Suprapubic skin (tissue), 4 donors: ENCODE measurements at regions not wholly inside any gene's neighbourhood (a gene's known extent, or its start where the extent isn't known, plus 50 kb on each side); places are given as distances from the start of the nearest gene placed in this dataset.
"Not testable (repeated sequence)": the region's sequence is repeated elsewhere in the genome, so short reads cannot be mapped to it uniquely, and the experiment has no call there.

Experiments
- DNase-seq, 2 donors: peaks; one replicate each; pipeline ENCODE4 v3.0.0-alpha.2; 2019; ENCODE audit warnings: low spot score in 2 of 2
- H3K27ac ChIP-seq: fragments of 200-600 bp; sonication (generic); one replicate; pipeline ENCODE4 v1.5.1; 2019
- H3K27me3 ChIP-seq: fragments of 200-600 bp; sonication (generic); one replicate; pipeline ENCODE4 v1.5.1; 2019
- H3K36me3 ChIP-seq: fragments of 200-600 bp; sonication (generic); one replicate; pipeline ENCODE4 v1.5.1; 2019
- H3K4me1 ChIP-seq: fragments of 200-600 bp; sonication (generic); one replicate; pipeline ENCODE4 v1.5.1; 2019
- H3K4me3 ChIP-seq: fragments of 200-600 bp; sonication (generic); one replicate; pipeline ENCODE4 v1.5.1; 2019; ENCODE audit warnings: mild to moderate bottlenecking
- H3K9me3 ChIP-seq: fragments of 200-600 bp; sonication (generic); one replicate; pipeline ENCODE4 v1.5.1; 2019
- EP300 ChIP-seq: sonication (generic); formaldehyde crosslinking; IDR thresholded peaks from one replicate; pipeline ENCODE4 v1.6.1; 2017; ENCODE audit warnings: antibody characterized with exemption
- POLR2A ChIP-seq, 2 donors: fragments of 450-650 bp; IDR thresholded peaks; one replicate each; pipeline ENCODE4 v1.6.1; 2017; ENCODE audit warnings: antibody characterized with exemption in 2 of 2, mild to moderate bottlenecking in 2 of 2, moderate library complexity in 2 of 2
- POLR2AphosphoS5 ChIP-seq, 3 donors: sonication (generic); formaldehyde crosslinking; IDR thresholded peaks; one replicate each; pipeline ENCODE4 v1.6.1; 2017; ENCODE audit warnings: antibody characterized with exemption in 3 of 3
- WGBS: methylation state at CpG from one replicate; pipeline ENCODE4 v1.1.5; 2018; 5-methylcytosine and 5-hydroxymethylcytosine counted together
- TF ChIP-seq, protein P1 (sequence below), 2 donors: fragments of 200-600 bp in 1 of 2; fragments of 450-650 bp in 1 of 2; sonication (generic) in 1 of 2; IDR thresholded peaks; one replicate each; pipeline ENCODE4 v1.5.1; 2016 to 2019; ENCODE audit warnings: antibody characterized with exemption in 2 of 2, mild to moderate bottlenecking in 1 of 2, moderate library complexity in 1 of 2

DNA sequence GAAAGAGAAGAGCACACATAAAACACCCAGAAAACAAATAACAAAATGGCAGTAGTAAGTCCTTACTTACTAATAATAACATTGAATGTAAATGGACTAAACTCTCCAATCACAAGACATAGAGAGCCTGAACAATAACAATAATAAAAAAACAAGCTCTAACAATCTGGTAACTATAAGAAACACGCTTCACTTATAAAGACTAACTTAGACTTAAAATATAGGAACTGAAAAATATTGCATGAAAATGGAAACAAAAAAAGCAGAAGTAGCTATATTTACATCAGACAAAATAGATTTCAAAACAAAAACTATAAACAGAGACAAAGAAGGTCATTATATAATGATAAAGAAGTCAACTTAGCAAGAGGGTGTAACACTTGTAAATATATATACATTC lies 83.1 kb upstream of the LYPLAL1 start:
- H3K36me3 ChIP-seq, result no peaks in the 10 kb centered on the region
- 81% methylated on average over 1 of the region's 1 CpG for WGBS
- no peak overlapping the region for H3K4me3 ChIP-seq
- no peak for DNase-seq
- peaks cover 3% of the 10 kb centered on the region for H3K9me3 ChIP-seq
- TF ChIP-seq POLR2AphosphoS5 (IDR thresholded peaks at IDR 0.05), result no peak
- no peak for TF ChIP-seq EP300
- TF ChIP-seq, protein P1, sequence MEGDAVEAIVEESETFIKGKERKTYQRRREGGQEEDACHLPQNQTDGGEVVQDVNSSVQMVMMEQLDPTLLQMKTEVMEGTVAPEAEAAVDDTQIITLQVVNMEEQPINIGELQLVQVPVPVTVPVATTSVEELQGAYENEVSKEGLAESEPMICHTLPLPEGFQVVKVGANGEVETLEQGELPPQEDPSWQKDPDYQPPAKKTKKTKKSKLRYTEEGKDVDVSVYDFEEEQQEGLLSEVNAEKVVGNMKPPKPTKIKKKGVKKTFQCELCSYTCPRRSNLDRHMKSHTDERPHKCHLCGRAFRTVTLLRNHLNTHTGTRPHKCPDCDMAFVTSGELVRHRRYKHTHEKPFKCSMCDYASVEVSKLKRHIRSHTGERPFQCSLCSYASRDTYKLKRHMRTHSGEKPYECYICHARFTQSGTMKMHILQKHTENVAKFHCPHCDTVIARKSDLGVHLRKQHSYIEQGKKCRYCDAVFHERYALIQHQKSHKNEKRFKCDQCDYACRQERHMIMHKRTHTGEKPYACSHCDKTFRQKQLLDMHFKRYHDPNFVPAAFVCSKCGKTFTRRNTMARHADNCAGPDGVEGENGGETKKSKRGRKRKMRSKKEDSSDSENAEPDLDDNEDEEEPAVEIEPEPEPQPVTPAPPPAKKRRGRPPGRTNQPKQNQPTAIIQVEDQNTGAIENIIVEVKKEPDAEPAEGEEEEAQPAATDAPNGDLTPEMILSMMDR (IDR thresholded peaks at IDR 0.05), result no peak
- TF ChIP-seq POLR2A (IDR thresholded peaks at IDR 0.05), result no peak
- no peaks in the 10 kb centered on the region for H3K27me3 ChIP-seq
- H3K4me1 ChIP-seq, result no peaks in the 10 kb centered on the region
- H3K27ac ChIP-seq, result no peak overlapping the region

DNA sequence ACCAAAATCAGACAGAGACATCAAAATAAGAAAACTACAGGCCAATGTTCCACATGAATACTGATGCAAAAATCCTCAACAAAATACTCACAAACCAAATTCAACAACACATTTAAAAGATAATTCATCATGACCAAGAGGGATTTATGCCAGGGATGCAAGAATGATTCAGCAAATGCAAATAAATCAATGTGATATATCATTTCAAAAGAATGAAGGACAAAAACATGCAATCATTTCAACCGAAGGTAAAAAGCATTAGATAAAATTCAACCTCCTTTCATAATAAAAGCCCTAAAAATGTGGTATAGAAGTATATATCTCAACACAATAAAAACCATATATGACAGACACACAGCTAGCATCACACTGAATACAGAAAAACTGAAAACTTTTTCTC lies 81.5 kb upstream of the LYPLAL1 start:
- DNase-seq, result no peak
- H3K4me3 ChIP-seq, result no peak overlapping the region
- no peaks in the 10 kb centered on the region for H3K27me3 ChIP-seq
- 49% methylated on average over 1 of the region's 1 CpG for WGBS
- H3K27ac ChIP-seq, result no peak overlapping the region
- H3K36me3 ChIP-seq, result no peaks in the 10 kb centered on the region
- no peaks in the 10 kb centered on the region for H3K4me1 ChIP-seq
- TF ChIP-seq EP300, result no peak
- no peak for TF ChIP-seq POLR2A (IDR thresholded peaks at IDR 0.05)
- no peak for TF ChIP-seq POLR2AphosphoS5 (IDR thresholded peaks at IDR 0.05)
- TF ChIP-seq, protein P1 (IDR thresholded peaks at IDR 0.05), result no peak
- peaks cover 3% of the 10 kb centered on the region for H3K9me3 ChIP-seq

DNA sequence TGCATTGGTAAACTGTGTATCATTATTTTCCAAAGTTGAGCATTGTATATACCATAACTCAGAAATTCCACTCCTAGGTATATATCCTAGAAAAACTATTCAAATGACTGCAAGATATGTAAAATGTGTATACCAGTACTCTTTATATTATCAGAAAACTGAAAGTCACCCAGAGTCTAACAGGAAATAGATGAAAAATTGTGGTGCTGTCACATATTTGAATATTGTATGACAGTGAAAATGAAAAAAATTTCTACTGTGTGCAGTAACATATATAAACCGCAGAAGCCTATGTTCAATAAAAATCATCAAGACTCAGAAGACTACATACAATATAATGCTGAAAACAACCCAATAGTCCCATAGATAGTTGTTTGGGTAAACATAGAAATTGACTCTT lies 74.4 kb upstream of the LYPLAL1 start:
- WGBS, result 0% methylated on average over 1 of the region's 1 CpG
- DNase-seq, result no peak
- TF ChIP-seq POLR2AphosphoS5 (IDR thresholded peaks at IDR 0.05) (no peak), POLR2A (IDR thresholded peaks at IDR 0.05) (no peak), EP300 (no peak)
- TF ChIP-seq, protein P1 (IDR thresholded peaks at IDR 0.05), result no peak
- no peak overlapping the region for H3K27ac ChIP-seq
- H3K9me3 ChIP-seq, result no peaks in the 10 kb centered on the region
- no peaks in the 10 kb centered on the region for H3K4me1 ChIP-seq
- H3K36me3 ChIP-seq, result no peaks in the 10 kb centered on the region
- no peak overlapping the region for H3K4me3 ChIP-seq
- no peaks in the 10 kb centered on the region for H3K27me3 ChIP-seq

DNA sequence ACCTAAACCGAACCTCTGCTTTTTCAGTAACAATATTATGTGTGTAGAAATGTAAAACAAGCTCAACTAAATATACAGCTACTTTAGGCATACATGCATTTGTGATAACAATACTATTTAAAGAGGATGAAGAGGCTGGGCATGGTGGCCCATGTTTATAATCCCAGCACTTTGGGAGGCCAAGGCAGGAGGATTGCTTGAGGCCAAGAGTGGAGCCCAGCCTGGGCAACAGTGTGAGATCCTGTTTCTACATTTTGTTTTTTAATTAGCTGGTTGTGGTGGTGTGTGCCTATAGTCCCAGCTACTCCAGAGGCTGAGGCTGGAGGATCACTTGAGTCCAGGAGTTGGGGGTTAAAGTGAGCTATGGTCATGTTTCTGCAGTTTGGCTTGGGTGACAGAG lies 73.6 kb upstream of the LYPLAL1 start:
- 0% methylated on average over 1 of the region's 1 CpG for WGBS
- Histone ChIP-seq H3K27ac (no peak overlapping the region), H3K4me3 (no peak overlapping the region), H3K27me3 (no peaks in the 10 kb centered on the region), H3K9me3 (no peaks in the 10 kb centered on the region), H3K36me3 (no peaks in the 10 kb centered on the region), H3K4me1 (no peaks in the 10 kb centered on the region)
- no peak for TF ChIP-seq EP300
- TF ChIP-seq, protein P1 (IDR thresholded peaks at IDR 0.05), result no peak
- TF ChIP-seq POLR2A (IDR thresholded peaks at IDR 0.05), result no peak
- TF ChIP-seq POLR2AphosphoS5 (IDR thresholded peaks at IDR 0.05), result no peak
- no peak for DNase-seq

DNA sequence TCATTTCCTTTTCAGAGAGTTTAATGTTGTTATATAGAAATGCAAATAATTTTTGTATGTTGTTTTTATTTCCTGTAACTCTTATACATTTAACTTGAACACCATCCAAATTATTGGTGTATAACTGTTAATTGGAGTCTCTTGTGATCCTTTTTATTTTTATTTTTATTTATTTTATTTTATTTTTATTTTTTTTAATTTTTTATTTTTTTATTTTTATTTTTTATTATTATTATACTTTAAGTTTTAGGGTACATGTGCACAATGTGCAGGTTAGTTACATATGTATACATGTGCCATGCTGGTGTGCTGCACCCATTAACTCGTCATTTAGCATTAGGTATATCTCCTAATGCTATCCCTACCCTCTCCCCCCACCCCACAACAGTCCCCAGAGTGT lies 71.2 kb upstream of the LYPLAL1 start:
- H3K36me3 ChIP-seq, H3K27ac ChIP-seq, H3K9me3 ChIP-seq, DNase-seq, H3K4me3 ChIP-seq, H3K4me1 ChIP-seq, H3K27me3 ChIP-seq: not testable (repeated sequence)
- WGBS, result 83% methylated on average over 1 of the region's 1 CpG

DNA sequence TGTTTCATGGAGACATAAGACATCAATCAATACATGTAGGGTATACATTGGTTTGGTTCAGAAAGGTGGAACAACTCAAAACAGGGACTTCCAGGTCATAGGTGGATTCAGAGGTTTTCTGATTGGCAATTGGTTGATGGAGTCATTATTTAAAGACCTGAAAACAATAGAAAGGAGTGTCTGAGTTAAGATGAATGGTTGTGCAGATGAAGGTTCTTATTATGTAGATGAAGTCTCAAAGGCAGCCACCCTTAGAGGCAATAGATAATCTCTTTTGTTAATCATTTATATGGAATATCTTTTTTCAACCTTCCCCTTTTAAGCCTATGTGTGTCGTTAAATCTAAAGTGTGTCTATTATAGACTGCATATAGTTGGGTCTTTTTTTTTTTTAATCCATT lies 67.8 kb upstream of the LYPLAL1 start:
- Histone ChIP-seq H3K36me3 (no peaks in the 10 kb centered on the region), H3K4me3 (no peak overlapping the region), H3K27me3 (no peaks in the 10 kb centered on the region), H3K9me3 (no peaks in the 10 kb centered on the region), H3K4me1 (no peaks in the 10 kb centered on the region), H3K27ac (no peak overlapping the region)
- 91% methylated on average over 1 of the region's 1 CpG for WGBS
- DNase-seq, result no peak
- no peak for TF ChIP-seq POLR2AphosphoS5 (IDR thresholded peaks at IDR 0.05)
- TF ChIP-seq POLR2A (IDR thresholded peaks at IDR 0.05), result no peak
- no peak for TF ChIP-seq EP300
- TF ChIP-seq, protein P1 (IDR thresholded peaks at IDR 0.05), result no peak
